A673 (cell line): ENCODE measurements at regions not wholly inside any gene's neighbourhood (a gene's known extent, or its start where the extent isn't known, plus 50 kb on each side); places are given as distances from the start of the nearest gene placed in this dataset.
"Not testable (repeated sequence)": the region's sequence is repeated elsewhere in the genome, so short reads cannot be mapped to it uniquely, and the experiment has no call there.

Source experiments
- BruUV-seq: library from RNA; stranded (reverse); fragments of 400-500 nt; replicated peaks from 2 replicates; lab custom pipeline; 2021; lab: Mats Ljungman, UMichigan
- CTCF ChIA-PET: fragments of 300-600 bp; sonication (Branson Sonifier 250); formaldehyde crosslinking; loops from one replicate; lab custom pipeline; 2022; ENCODE audit warnings: antibody characterized with exemption; lab: Charles Lee
- POLR2A ChIA-PET: fragments of 300-600 bp; sonication (Branson Sonifier 250); formaldehyde crosslinking; loops from one replicate; lab custom pipeline; 2022; ENCODE audit warnings: antibody characterized with exemption; ENCODE audit not compliant: low non-redundant PET; lab: Charles Lee
- DNase-seq: peaks from one replicate; pipeline ENCODE4 v3.0.0-alpha.2; 2015; ENCODE audit warnings: low spot score
- H3K27ac ChIP-seq: fragments of 200-600 bp; sonication (generic); 2 replicates; pipeline ENCODE4 v1.5.1; 2016; ENCODE audit warnings: mixed run types, low read depth, mild to moderate bottlenecking, mixed read lengths, antibody characterized with exemption, low read length; ENCODE audit not compliant: poor library complexity, severe bottlenecking
- H3K27me3 ChIP-seq: fragments of 200-600 bp; sonication (generic); replicated peaks from 2 replicates; pipeline ENCODE4 v1.6.1; 2017; ENCODE audit warnings: mixed run types, low read depth, mild to moderate bottlenecking, mixed read lengths, antibody characterized with exemption, low read length; ENCODE audit not compliant: insufficient read depth, poor library complexity
- H3K36me3 ChIP-seq: fragments of 200-600 bp; sonication (generic); 2 replicates; pipeline ENCODE4 v1.6.1; 2016; ENCODE audit warnings: mixed run types, mild to moderate bottlenecking, mixed read lengths, antibody characterized with exemption, low read length; ENCODE audit not compliant: insufficient read depth, poor library complexity, severe bottlenecking
- H3K4me1 ChIP-seq: fragments of 200-600 bp; sonication (generic); 2 replicates; pipeline ENCODE4 v1.6.1; 2017; ENCODE audit warnings: mixed run types, mild to moderate bottlenecking, mixed read lengths, antibody characterized with exemption, low read length; ENCODE audit not compliant: insufficient read depth, poor library complexity, severe bottlenecking
- H3K4me3 ChIP-seq: fragments of 200-600 bp; sonication (generic); 2 replicates; pipeline ENCODE4 v1.5.1; 2016; ENCODE audit warnings: low read depth, mixed run types, mild to moderate bottlenecking, mixed read lengths, low read length; ENCODE audit not compliant: poor library complexity, severe bottlenecking
- H3K9me3 ChIP-seq: fragments of 200-600 bp; sonication (generic); 2 replicates; pipeline ENCODE4 v1.6.1; 2016; ENCODE audit warnings: mixed run types, low read depth, mild to moderate bottlenecking, mixed read lengths, antibody characterized with exemption, low read length; ENCODE audit not compliant: poor library complexity, severe bottlenecking
- EZH2 ChIP-seq: fragments of 200-600 bp; sonication (generic); IDR thresholded peaks from 2 replicates; pipeline ENCODE4 v1.6.1; 2017; ENCODE audit warnings: borderline replicate concordance, low read depth, mild to moderate bottlenecking, mixed read lengths, antibody characterized with exemption, low read length; ENCODE audit not compliant: poor library complexity, severe bottlenecking
- intact Hi-C: fragments of 100-400 bp; cut with micrococcal nuclease; formaldehyde crosslinking; loops from one replicate; pipeline ENCODE4 v1.10.0; 2022; ENCODE audit not compliant: unreplicated experiment
- TF ChIP-seq, protein P1 (sequence below): fragments of 300-800, 200-600 bp; sonication (generic); conservative IDR thresholded peaks from 2 replicates; pipeline ENCODE4 v1.5.1; 2017; ENCODE audit warnings: low read depth, mild to moderate bottlenecking, antibody characterized with exemption, low read length, moderate library complexity, mixed read lengths

DNA sequence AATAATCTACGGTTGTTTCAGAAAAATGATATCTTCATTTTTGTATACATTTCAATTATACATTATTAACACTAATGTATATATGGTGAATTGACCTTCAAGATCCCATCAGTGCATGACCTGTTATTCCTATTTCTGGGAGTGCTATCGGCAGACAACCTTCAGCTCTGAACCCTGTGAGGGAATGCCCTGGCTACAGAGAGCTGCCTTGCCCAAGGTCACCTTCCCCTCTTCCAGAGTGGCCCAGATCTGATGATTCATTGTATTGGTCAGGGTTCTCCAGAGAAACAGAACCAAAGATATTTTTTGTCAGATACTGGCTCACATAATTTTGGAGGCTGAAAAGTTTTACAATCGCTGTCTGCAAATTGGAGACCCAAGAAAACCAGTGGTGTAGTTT, 235.5 kb downstream of the ZNF92 start:
- ChIA-PET CTCF (no interaction called here), POLR2A (no interaction called here)
- no TSS peak for BruUV-seq
- no peak for TF ChIP-seq EZH2
- TF ChIP-seq, protein P1, sequence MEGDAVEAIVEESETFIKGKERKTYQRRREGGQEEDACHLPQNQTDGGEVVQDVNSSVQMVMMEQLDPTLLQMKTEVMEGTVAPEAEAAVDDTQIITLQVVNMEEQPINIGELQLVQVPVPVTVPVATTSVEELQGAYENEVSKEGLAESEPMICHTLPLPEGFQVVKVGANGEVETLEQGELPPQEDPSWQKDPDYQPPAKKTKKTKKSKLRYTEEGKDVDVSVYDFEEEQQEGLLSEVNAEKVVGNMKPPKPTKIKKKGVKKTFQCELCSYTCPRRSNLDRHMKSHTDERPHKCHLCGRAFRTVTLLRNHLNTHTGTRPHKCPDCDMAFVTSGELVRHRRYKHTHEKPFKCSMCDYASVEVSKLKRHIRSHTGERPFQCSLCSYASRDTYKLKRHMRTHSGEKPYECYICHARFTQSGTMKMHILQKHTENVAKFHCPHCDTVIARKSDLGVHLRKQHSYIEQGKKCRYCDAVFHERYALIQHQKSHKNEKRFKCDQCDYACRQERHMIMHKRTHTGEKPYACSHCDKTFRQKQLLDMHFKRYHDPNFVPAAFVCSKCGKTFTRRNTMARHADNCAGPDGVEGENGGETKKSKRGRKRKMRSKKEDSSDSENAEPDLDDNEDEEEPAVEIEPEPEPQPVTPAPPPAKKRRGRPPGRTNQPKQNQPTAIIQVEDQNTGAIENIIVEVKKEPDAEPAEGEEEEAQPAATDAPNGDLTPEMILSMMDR: no peak
- Histone ChIP-seq H3K4me1 (no peaks in the 10 kb centered on the region), H3K4me3 (no peak overlapping the region), H3K36me3 (no peaks in the 10 kb centered on the region), H3K27me3 (peaks cover 33% of the 10 kb centered on the region), H3K9me3 (no peaks in the 10 kb centered on the region), H3K27ac (no peak overlapping the region)
- intact Hi-C loops: no loop called here
- no peak for DNase-seq

DNA sequence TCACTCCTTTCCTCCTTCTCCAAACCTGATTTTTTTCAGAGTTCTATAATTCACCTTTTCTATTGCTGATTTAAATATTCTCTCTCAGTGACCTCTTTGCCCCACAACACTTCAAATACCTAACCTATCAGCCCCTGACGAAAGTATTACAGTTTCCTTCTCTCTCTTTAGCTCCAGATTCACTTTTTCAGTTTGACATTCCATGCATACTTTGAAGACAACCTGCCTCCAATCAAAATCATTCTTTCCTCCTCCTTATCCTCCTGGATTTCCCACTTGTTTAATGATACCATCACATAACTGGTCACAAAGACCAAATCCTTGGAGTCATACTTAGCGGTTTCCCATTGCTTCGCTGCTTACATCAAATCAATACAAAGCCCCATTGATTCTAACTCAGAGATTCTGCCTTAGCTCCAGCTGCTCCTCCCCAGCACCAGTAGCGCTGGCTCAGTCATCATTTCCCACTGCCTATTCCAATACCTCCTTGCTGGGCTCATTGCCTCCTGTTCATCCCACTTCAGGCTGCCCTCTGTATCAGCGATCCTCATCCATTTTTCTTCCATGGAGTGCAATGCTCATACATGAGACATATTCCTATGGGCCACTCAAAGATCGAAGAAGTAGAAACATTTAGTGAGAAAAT, 240.1 kb downstream of the ZNF92 start:
- intact Hi-C loops, POLR2A ChIA-PET, H3K9me3 ChIP-seq, DNase-seq, H3K4me1 ChIP-seq, CTCF ChIA-PET, BruUV-seq, H3K27ac ChIP-seq, H3K4me3 ChIP-seq, H3K36me3 ChIP-seq: not testable (repeated sequence)
- peaks cover 22% of the 10 kb centered on the region for H3K27me3 ChIP-seq

DNA sequence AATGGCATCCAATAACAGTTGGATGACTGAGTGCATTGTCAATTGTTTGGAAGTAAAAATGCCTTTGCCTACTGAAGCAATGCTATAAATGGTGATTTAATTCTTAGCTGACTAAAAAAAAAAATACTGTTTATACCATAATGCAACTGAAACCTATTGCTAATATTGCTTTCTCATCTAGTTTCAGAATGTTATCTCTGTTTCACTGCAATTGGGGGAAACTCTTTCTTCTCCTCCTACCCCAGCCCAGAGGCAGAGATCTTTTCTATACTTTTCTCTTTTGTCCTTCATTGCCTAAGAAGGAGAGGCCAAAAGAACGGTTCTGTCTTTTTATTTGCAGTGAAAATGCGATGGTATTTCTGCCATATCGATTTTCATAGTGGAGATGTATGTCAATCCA, 242.5 kb downstream of the ZNF92 start:
- H3K27ac ChIP-seq, H3K4me1 ChIP-seq, H3K36me3 ChIP-seq, intact Hi-C loops, H3K4me3 ChIP-seq, POLR2A ChIA-PET, CTCF ChIA-PET, H3K9me3 ChIP-seq, DNase-seq, BruUV-seq: not testable (repeated sequence)
- peaks cover 31% of the 10 kb centered on the region for H3K27me3 ChIP-seq

DNA sequence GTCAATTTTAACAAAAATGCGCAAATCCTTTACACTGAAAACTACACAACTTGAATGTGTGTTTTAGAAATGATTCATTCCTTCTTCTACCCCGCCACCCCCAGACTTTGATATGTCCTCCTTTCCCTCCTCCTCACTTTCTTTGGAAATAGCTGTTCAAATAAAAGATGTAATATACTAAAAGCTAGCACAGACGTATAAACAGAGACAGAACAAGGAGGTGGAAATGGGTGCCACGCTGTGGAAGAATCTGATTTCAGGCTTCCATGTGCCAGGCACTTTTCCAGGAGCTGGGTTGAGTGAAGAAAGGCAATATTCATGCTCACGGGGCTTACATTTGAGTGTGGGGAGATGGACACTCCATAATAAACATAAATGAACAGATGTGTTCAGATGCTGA, 246.6 kb downstream of the ZNF92 start:
- intact Hi-C loops, H3K4me3 ChIP-seq: not testable (repeated sequence)

More for the DNA sequence above, 246.6 kb downstream of the ZNF92 start:
- peaks cover 25% of the 10 kb centered on the region for H3K27me3 ChIP-seq
- POLR2A ChIA-PET, H3K4me1 ChIP-seq, H3K27ac ChIP-seq, H3K9me3 ChIP-seq, DNase-seq, CTCF ChIA-PET, BruUV-seq, H3K36me3 ChIP-seq: not testable (repeated sequence)
